HG03457 (cell line): ENCODE measurements at regions not wholly inside any gene's neighbourhood (a gene's known extent, or its start where the extent isn't known, plus 50 kb on each side); places are given as distances from the start of the nearest gene placed in this dataset.
"Not testable (repeated sequence)": the region's sequence is repeated elsewhere in the genome, so short reads cannot be mapped to it uniquely, and the experiment has no call there.

Experiments used
- ATAC-seq: cut with Tn5 transposase; IDR thresholded peaks from one replicate; pipeline ENCODE4 v1.9.1; 2021; ENCODE audit warnings: moderate number of reproducible peaks; ENCODE audit not compliant: unreplicated experiment

DNA sequence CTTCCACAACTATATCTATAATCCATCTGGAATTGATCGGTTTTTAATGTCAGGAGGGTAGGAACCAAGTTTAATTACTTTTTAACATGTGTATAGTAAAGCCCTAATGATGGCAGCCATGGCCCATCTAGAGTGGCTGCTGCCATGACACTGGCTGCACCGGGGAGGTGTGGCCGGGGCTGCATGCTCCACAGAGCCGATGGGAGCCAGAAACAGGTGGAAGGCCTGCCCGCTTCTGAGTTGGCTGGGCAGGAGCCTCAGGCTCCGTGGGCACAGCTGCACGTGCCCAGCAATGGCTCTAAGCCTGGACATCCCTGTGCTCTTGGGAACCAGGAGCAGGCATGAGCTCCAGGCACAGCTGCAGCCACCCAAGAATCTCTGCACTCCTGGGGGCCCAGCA is 73.0 kb downstream of the GBP6 start:
- ATAC-seq, result no peak

GRCh38 chr1:89438301-89438700 is 74.4 kb downstream of the GBP6 start:
- not testable (repeated sequence) for ATAC-seq

GRCh38 chr1:89440911-89441310 is 77.1 kb downstream of the GBP6 start:
- ATAC-seq, result no peak

DNA sequence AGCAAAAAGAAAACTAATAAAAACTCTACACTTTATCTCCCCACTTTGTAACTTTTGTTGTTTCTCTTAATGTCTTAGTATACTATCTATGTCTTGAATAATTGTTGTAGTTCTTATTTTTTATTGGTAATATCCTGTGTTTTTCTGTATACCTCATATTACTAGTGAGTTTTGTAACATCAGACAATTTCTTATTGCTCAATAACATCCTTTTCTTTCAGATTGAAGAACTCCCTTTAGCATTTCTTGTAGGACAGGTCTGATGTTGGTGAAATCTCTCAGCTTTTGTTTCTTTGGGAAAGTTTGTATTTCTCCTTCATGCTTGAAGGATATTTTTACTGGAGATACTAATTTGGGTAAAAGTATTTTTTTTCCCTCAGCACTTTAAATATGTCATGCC is 79.8 kb upstream of the LRRC8B start:
- no peak for ATAC-seq

DNA sequence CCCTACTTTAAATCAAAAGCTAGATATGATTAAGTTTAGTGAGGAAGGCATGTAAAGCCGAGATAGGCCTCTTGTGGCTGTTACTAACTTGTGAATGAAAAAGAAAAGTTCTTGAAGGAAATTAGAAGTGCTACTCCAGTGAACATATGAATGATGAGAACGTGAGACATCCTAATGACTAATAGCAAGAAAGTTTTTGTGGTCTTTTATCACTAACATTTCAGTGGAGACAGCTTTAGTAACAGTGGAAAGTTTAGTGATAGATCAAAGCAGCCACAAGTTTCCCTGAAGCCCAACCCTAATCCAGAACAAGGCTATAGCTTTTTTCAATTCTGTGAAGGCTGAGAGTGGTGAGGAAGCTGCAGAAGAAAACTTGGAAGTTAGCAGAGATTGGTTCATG is 73.6 kb upstream of the LRRC8B start:
- ATAC-seq, result no peak

DNA sequence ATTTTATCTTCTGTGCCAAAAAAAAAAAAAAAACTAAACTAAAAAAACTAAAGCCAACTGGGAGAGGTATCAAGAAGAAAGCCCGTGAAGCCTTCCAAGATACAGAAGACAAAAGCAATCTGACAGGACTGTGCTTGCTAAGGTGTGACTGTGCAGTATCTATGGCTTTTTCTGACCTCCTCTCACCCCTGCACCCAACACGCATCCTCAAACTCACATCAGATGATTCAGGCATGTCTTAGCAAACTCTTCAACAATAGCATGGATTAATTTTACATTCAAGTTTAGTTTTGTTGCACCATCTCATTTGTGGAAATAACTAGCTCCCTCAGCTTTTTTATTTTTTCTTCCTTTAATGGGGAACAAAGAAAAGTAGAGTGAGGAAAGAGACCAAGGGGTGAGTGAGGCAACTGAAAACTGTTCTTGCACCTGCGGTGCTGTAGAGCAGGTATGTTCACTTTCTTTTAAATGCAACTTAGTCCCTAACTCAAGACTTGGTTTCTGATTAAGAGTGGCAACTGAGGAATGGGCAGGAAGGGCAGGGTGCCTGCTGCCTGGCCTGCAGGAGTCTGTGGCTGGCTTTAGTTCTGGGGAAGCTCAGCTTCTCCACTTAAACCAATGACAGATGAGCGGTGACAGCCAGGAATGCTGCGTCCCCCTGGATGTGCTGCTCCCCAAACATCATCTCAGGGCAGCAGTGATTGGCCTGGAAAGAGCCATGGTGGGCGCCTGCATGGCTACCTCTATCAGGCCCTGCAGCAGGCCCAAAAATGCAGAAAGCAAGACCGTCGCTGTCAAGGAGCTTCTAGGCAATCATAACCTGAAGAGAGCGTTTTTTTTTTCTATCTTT is 71.3 kb upstream of the LRRC8B start:
- no peak for ATAC-seq

- ATAC-seq, result no peak
These were observed 69.6 kb upstream of the LRRC8B start for GRCh38 chr1:89454845-89455521.

- ATAC-seq, result no peak
These were observed 67.6 kb upstream of the LRRC8B start for GRCh38 chr1:89457046-89457445.

DNA sequence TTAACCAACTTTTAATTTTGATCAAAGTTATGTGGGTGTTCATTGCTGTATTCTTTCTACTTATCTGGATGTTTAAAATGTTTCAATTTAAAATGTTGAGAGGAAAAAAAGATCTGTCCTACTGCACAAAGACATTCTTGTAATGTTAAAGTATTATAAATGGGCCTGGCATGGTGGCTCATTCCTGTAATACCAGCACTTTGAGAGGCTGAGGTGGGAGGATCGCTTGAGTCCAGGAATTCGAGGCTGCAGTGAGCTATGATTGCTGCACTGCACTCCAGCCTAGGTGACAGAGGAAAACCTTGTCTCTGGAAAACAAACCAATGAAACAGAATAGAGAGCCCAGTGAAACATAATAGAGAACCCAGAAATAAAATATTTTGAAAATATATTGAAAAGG is 65.5 kb upstream of the LRRC8B start:
- ATAC-seq, result no peak

DNA sequence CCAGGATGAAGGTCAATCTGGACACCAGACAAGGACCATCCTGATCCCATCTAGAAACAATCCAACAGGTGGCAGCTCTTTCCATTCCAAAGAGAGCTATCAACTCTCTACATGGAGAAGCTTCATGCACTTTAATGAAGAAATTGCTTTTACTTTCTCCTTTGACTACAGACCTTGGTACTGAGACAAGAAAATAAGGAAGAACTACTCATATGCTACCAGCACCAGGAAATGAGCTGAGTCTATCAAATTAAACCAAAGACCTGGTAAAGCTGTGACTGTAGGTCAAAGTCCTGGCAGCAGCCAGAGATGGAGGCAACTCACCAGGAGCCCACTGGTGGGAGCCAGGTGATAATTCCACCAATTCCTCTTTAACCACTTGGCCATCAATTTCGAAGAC is 64.3 kb upstream of the LRRC8B start:
- ATAC-seq, result no peak

DNA sequence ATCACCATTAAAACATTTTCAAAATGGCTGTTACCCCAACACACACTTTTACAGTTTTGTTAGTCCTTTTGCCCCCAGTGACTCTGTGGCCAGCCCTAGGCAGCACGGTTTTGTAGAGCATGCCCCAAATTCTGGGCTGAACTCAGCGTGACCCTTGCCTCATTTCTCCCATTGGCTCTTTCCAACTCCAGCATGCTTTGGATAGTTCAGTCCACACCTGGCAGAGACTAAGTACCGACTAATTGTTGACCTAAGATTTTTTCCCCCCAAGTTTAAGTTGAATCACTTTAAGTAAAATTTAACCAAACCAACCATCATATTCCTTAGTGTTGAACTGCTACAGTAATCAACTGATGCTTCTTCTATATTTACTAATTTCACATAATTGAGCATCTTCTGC is 62.4 kb upstream of the LRRC8B start:
- no peak for ATAC-seq

GRCh38 chr1:89464008-89464407 is 60.6 kb upstream of the LRRC8B start:
- ATAC-seq, result no peak

GRCh38 chr1:89465201-89465600 is 59.4 kb upstream of the LRRC8B start:
- ATAC-seq, result peak; percentile 77

DNA sequence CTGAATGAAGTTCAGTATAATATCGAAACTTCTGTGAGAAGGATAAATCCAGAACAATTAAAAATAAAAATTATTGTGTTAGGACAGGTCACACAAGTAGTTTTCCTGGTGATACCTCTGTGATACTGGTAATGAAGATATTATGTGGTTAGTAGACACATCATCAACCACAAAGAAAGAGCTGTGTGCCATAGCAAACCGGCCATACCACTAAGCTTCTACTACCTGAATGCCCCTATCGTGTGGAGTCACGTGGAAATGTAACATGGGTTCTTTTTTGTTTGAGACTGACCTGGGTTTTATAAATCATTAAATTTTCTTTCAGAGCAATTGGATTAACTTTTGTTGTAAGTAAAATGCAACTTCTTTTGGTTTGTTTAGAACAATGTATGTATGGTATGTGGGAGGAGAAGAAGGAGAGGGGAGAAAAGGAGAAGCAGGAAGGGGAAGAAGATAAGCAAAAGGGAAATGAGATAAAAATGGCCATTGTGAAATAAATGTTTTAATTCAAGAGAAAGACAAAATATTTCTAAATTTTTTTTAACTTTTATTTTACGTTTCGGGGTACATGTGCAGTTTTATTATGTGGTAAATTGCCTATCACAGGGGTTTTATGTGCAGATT is 58.2 kb upstream of the LRRC8B start:
- no peak for ATAC-seq

DNA sequence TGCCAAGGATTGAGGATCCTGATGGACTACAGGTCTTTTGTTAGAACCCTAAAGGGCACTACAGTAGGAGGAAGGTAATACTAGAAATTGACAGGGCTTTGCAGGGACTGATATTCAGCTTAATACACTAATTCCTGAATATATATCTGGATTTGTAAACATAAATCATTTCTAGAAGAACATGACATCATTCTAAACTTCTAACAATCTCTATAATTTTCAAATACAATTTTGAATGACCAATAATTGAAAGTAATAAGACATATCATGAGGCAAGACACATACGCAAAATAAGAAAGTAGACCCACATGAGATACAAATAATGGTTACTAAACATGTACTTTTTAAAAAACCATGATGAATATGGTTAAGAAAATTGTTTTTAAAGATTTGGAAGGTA is 52.4 kb upstream of the LRRC8B start:
- no peak for ATAC-seq

DNA sequence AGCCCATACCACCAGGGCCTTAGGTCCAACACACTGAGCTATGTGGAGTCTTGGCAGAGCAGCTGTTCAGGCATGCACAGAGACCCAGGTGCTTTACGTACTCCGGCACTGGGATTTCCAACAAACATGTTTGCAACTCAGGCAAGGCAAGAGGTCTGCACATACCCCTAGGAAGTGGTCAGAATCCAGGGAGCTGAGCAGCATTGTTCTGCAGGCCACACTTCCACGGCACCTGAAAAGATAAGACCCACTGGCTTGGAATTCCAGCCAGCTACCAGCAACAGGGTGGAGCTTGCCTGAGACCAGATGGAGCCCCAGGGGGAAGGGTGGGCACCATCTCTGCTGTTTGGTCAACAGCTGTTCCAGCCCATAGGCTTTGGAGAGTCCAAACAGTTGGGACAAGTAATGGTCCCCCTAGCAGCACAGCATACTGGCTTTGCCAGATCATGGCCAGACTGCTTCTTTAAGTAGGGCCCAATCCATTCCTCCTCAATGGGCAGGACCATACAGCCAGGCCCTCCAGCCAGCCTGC is 51.7 kb upstream of the LRRC8B start:
- no peak for ATAC-seq
